Cardiac fibroblast (primary cell): ENCODE measurements at regions not wholly inside any gene's neighbourhood (a gene's known extent, or its start where the extent isn't known, plus 50 kb on each side); places are given as distances from the start of the nearest gene placed in this dataset.

ENCODE experiments used
- DNase-seq, 2 donors: peaks; one replicate each; pipeline versions ENCODE4 v3.0.0 to v3.0.0-alpha.2; 2010; ENCODE audit warnings: low read depth in 2 of 2
- H3K4me3 ChIP-seq, 2 donors: replicated peaks in 1 of 2; 1 replicate in 1 of 2; 2 replicates in 1 of 2; pipeline ENCODE4 v1.5.1; 2011; ENCODE audit warnings: low read depth in 2 of 2, low read length in 2 of 2, mild to moderate bottlenecking in 2 of 2, moderate library complexity in 1 of 2
- CTCF ChIP-seq: IDR thresholded peaks from one replicate; pipeline ENCODE4 v1.5.1; 2011; ENCODE audit warnings: low read depth, mild to moderate bottlenecking, low read length, inconsistent platforms

- no peak overlapping the region for H3K4me3 ChIP-seq
- no peak for DNase-seq
- no peak for TF ChIP-seq CTCF
Measured at GRCh38 chr7:51970961-51971665, 654.5 kb upstream of the COBL start.

GRCh38 chr7:51968461-51968860 is 651.9 kb upstream of the COBL start:
- no peak overlapping the region for H3K4me3 ChIP-seq
- no peak for DNase-seq
- TF ChIP-seq CTCF = no peak

- no peak for DNase-seq
- no peak for TF ChIP-seq CTCF
- no peak overlapping the region for H3K4me3 ChIP-seq
Measured at GRCh38 chr7:51965454-51965853, 648.8 kb upstream of the COBL start.

GRCh38 chr7:51961804-51962203 is 645.2 kb upstream of the COBL start:
- no peak for TF ChIP-seq CTCF
- no peak overlapping the region for H3K4me3 ChIP-seq
- DNase-seq = no peak

GRCh38 chr7:51950813-51951212 is 634.2 kb upstream of the COBL start:
- no peak overlapping the region for H3K4me3 ChIP-seq
- TF ChIP-seq CTCF = no peak
- DNase-seq = no peak

- DNase-seq = no peak
- no peak overlapping the region for H3K4me3 ChIP-seq
- TF ChIP-seq CTCF = no peak
Measured at GRCh38 chr7:51949726-51950644, 633.4 kb upstream of the COBL start.
